BJ (cell line): ENCODE measurements at regions not wholly inside any gene's neighbourhood (a gene's known extent, or its start where the extent isn't known, plus 50 kb on each side); places are given as distances from the start of the nearest gene placed in this dataset.

Experiments
- CTCF ChIA-PET: fragments of 350-600 bp; formaldehyde crosslinking; extraction: SDS; loops from one replicate; lab custom pipeline; 2021; ENCODE audit warnings: antibody characterized with exemption, inconsistent platforms; lab: Yijun Ruan, JAX
- POLR2A ChIA-PET: fragments of 300-600 bp; sonication (Branson Sonifier 250); formaldehyde crosslinking; extraction: SDS; loops from one replicate; lab custom pipeline; 2021; ENCODE audit warnings: antibody characterized with exemption; lab: Charles Lee
- DNase-seq: peaks from one replicate; pipeline ENCODE4 v3.0.0-alpha.2; 2011; ENCODE audit warnings: low read depth
- H3K27me3 ChIP-seq: 2 replicates; pipeline ENCODE4 v1.6.0; 2011; ENCODE audit warnings: low read length; ENCODE audit not compliant: control insufficient read depth, insufficient read depth
- H3K36me3 ChIP-seq: 2 replicates; pipeline ENCODE4 v1.5.1; 2011; ENCODE audit warnings: low read length; ENCODE audit not compliant: control insufficient read depth, insufficient read depth
- H3K4me3 ChIP-seq: 2 replicates; pipeline ENCODE4 v1.5.1; 2011; ENCODE audit warnings: low read depth, mild to moderate bottlenecking, control low read depth, low read length
- TF ChIP-seq, protein P1 (sequence below): IDR thresholded peaks from 2 replicates; pipeline ENCODE4 v1.5.1; 2011; ENCODE audit warnings: low read depth, mild to moderate bottlenecking, control low read depth, inconsistent platforms, low read length, moderate library complexity; ENCODE audit not compliant: insufficient read depth

GRCh38 chr2:226583715-226584114, 215.9 kb downstream of the IRS1 start:
- TF ChIP-seq, protein P1, sequence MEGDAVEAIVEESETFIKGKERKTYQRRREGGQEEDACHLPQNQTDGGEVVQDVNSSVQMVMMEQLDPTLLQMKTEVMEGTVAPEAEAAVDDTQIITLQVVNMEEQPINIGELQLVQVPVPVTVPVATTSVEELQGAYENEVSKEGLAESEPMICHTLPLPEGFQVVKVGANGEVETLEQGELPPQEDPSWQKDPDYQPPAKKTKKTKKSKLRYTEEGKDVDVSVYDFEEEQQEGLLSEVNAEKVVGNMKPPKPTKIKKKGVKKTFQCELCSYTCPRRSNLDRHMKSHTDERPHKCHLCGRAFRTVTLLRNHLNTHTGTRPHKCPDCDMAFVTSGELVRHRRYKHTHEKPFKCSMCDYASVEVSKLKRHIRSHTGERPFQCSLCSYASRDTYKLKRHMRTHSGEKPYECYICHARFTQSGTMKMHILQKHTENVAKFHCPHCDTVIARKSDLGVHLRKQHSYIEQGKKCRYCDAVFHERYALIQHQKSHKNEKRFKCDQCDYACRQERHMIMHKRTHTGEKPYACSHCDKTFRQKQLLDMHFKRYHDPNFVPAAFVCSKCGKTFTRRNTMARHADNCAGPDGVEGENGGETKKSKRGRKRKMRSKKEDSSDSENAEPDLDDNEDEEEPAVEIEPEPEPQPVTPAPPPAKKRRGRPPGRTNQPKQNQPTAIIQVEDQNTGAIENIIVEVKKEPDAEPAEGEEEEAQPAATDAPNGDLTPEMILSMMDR = no peak
- peak; percentile 69 for DNase-seq
- H3K36me3 ChIP-seq = no peaks in the 10 kb centered on the region
- no peaks in the 10 kb centered on the region for H3K27me3 ChIP-seq
- CTCF ChIA-PET = interaction anchor here (0.8 to 1.3 kb wide), 3 partner anchors 9 to 219 kb away, joined by 3 read pairs; no protein-coding TSS in a partner anchor
- no peak overlapping the region for H3K4me3 ChIP-seq
- POLR2A ChIA-PET = no interaction called here

GRCh38 chr2:226581661-226582060, 218.0 kb downstream of the IRS1 start:
- TF ChIP-seq, protein P1 = no peak
- POLR2A ChIA-PET = interaction anchor here (0.5 to 0.6 kb wide), 2 partner anchors 206 to 219 kb away, joined by 4 to 10 read pairs; no protein-coding TSS in a partner anchor
- H3K36me3 ChIP-seq = no peaks in the 10 kb centered on the region
- no peak overlapping the region for H3K4me3 ChIP-seq
- H3K27me3 ChIP-seq = no peaks in the 10 kb centered on the region
- DNase-seq = no peak
- CTCF ChIA-PET = interaction anchor here (0.6 to 1.2 kb wide), 2 partner anchors 19 to 30 kb away, joined by 3 read pairs; no protein-coding TSS in a partner anchor

GRCh38 chr2:226581004-226581403, 218.6 kb downstream of the IRS1 start:
- CTCF ChIA-PET = interaction anchor here (1.2 kb wide), 1 partner anchor 19 kb away, joined by 3 read pairs; no protein-coding TSS in a partner anchor
- POLR2A ChIA-PET = no interaction called here
- DNase-seq = no peak
- TF ChIP-seq, protein P1 = no peak
- Histone ChIP-seq H3K27me3 (no peaks in the 10 kb centered on the region), H3K36me3 (no peaks in the 10 kb centered on the region), H3K4me3 (no peak overlapping the region)

GRCh38 chr2:226580403-226580802, 219.2 kb downstream of the IRS1 start:
- POLR2A ChIA-PET = no interaction called here

DNA sequence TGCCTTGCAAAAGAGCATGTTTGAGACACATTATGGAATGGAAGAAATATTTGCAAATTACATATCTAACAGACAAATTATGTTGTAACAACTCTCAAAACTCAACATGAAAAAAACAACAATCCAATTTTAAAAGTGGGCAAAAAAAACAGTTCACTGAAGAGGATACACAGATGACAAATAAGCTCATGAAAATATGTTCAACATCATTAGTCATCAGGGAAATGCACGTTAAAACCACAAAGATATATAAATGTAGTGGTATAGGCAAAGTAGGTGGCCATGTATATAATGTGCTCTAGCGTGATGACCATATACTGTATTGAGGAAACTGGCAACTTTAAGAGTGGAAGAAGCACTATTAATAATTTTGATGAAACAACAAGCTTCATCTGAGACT, 220.1 kb downstream of the IRS1 start:
- DNase-seq = no peak
- H3K36me3 ChIP-seq = no peaks in the 10 kb centered on the region
- no peaks in the 10 kb centered on the region for H3K27me3 ChIP-seq
- no peak overlapping the region for H3K4me3 ChIP-seq
- ChIA-PET POLR2A (no interaction called here), CTCF (no interaction called here)
- TF ChIP-seq, protein P1 = no peak

More at GRCh38 chr2:226580403-226580802, 219.2 kb downstream of the IRS1 start:
- no peak for DNase-seq
- Histone ChIP-seq H3K27me3 (no peaks in the 10 kb centered on the region), H3K36me3 (no peaks in the 10 kb centered on the region), H3K4me3 (no peak overlapping the region)
- CTCF ChIA-PET = no interaction called here
- TF ChIP-seq, protein P1 = no peak
